GM12873 (cell line): ENCODE measurements at regions not wholly inside any gene's neighbourhood (a gene's known extent, or its start where the extent isn't known, plus 50 kb on each side); places are given as distances from the start of the nearest gene placed in this dataset.

ENCODE experiments used
- CTCF ChIP-seq: IDR thresholded peaks from 2 replicates; pipeline ENCODE4 v1.5.1; 2012; ENCODE audit warnings: low read depth, mild to moderate bottlenecking, moderate library complexity, low read length, control low read depth; ENCODE audit not compliant: insufficient read depth; ENCODE audit errors: missing control alignments

- TF ChIP-seq CTCF: no peak
These were observed 58.8 kb upstream of the ZNF804B start for GRCh38 chr7:88700725-88701124.

DNA sequence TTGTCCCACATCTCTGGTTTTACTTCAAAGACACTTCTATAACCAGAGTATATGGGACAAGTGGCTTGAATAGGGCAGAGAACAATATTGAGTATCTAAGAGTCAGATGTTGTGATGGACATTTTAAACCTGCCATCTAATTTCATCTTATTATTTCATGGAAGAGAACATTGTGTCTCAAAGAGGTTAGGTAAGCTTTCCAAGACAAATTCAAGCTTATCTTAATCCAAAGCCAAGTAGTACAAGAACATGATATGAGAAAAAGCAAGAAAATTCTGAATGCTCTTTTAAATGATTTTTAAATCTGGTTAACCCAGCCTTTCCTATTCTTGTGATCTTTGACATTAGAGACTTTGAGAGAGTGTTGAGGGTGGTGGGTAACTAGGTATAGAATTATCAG is 65.3 kb upstream of the ZNF804B start:
- TF ChIP-seq CTCF: no peak

DNA sequence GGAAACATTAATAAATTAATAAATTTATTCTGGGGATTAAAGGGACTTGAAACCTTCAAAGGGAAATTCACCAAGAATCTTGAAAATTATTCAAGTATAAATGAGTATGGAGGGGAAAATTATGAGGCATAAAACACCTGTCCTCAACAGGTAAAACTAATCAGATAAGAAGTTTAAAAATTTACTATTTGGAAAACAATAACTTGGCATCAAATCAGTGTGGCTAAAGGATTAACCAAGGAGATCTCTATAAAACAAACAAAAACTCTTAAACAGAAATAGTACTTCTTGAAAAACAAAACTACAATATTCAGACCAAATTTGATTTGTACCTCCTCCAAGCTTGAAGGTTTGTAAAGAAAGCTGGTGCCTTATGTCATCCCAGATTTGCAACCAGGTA is 66.4 kb upstream of the ZNF804B start:
- TF ChIP-seq CTCF: no peak

- no peak for TF ChIP-seq CTCF
These were observed 67.0 kb upstream of the ZNF804B start for GRCh38 chr7:88692493-88692892.

- no peak for TF ChIP-seq CTCF
These were observed 69.7 kb upstream of the ZNF804B start for GRCh38 chr7:88689821-88690220.

DNA sequence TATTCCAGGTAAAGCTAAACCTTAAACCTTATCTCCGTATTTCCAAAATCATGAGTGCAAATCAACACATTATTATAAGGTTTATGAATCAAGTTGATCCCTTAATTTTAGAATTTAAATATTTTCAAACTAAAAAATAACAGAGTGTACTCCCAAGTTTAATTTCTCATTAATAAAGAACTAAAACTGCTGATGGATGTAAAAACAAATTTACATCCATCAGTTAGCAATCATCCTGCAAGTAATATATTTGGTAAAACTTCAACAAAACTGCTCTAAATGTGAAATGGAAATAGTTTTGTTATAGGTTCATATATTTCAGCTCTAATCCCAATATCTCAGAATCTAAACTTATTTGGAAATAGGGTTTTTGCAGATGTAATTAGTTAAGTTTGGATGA is 71.3 kb upstream of the ZNF804B start:
- TF ChIP-seq CTCF: no peak

DNA sequence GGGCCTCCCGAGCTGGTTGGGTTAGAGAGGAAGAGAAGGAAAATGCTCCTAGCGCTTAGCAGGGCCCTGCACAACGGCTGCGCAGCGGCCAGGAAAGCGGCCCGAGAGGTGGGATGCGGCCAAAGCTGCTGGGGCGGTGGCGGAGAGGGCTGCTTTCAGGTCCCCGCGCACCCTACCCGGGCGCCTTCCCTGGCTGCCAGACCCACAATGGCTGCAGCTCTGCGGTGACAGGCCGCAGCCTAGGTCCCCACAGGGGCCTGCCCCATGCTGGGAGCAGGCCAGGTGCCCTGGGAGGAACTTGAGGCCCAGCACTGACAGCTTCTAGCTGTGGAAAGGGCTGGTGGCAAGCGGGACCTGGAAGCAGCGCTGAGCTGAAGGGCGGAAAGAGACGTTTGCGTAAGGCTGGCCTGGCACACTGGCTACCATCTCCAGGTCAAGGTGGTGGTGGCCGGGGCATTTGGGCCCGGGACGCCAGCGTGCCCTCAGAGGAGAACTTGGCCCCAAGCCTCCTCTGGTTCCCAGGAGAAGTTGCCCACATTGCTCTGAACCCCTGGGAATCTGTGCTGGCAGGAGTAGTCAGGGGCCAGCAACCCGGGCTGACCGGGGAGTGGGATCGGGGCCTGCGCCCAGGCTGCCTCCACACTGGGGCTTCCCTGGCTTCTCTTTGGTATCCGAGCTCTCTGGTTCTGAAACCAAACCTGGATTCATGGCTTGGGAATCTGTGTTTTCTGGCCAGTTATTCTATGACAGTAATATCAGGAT is 72.9 kb upstream of the ZNF804B start:
- TF ChIP-seq CTCF: no peak
